Central memory CD8-positive, alpha-beta T cell (primary cell): ENCODE measurements at regions not wholly inside any gene's neighbourhood (a gene's known extent, or its start where the extent isn't known, plus 50 kb on each side); places are given as distances from the start of the nearest gene placed in this dataset.

Experiments used
- ATAC-seq: fragments of 150-1000 bp; cut with Tn5 transposase; replicated peaks from 2 replicates; pipeline ENCODE4 v1.10.0; 2022; ENCODE audit warnings: mild to moderate bottlenecking, moderate FRiP score, moderate number of reproducible peaks; ENCODE audit not compliant: poor library complexity, severe bottlenecking; ENCODE audit errors: extremely low read depth
- DNase-seq, 2 donors: peaks; one replicate each; pipeline ENCODE4 v3.0.0; 2021; ENCODE audit warnings: low spot score in 2 of 2
- H3K27ac Mint-ChIP-seq: one replicate; pipeline ENCODE4 v1.8.0; 2022; ENCODE audit warnings: low read depth, mild to moderate bottlenecking, moderate library complexity, mixed read lengths
- H3K27me3 Mint-ChIP-seq: one replicate; pipeline ENCODE4 v1.8.0; 2022; ENCODE audit warnings: mixed read lengths
- H3K36me3 Mint-ChIP-seq: one replicate; pipeline ENCODE4 v1.8.0; 2022; ENCODE audit warnings: mild to moderate bottlenecking, moderate library complexity, mixed read lengths; ENCODE audit not compliant: insufficient read depth
- H3K4me1 Mint-ChIP-seq: one replicate; pipeline ENCODE4 v1.8.0; 2022; ENCODE audit warnings: mixed read lengths
- H3K4me3 Mint-ChIP-seq: one replicate; pipeline ENCODE4 v1.8.0; 2022; ENCODE audit warnings: mild to moderate bottlenecking, moderate library complexity, mixed read lengths
- H3K9me3 Mint-ChIP-seq: one replicate; pipeline ENCODE4 v1.8.0; 2022; ENCODE audit warnings: mixed read lengths

GRCh38 chr5:96037128-96037527 is 75.5 kb upstream of the ELL2 start:
- Mint-ChIP-seq H3K27me3 (no peaks in the 10 kb centered on the region), H3K36me3 (no peaks in the 10 kb centered on the region), H3K4me3 (no peak overlapping the region), H3K4me1 (no peaks in the 10 kb centered on the region), H3K27ac (no peak overlapping the region), H3K9me3 (peaks cover 5% of the 10 kb centered on the region)
- DNase-seq (no peak), ATAC-seq (no peak)

GRCh38 chr5:96036301-96036700 is 74.7 kb upstream of the ELL2 start:
- H3K27ac Mint-ChIP-seq: no peak overlapping the region
- DNase-seq (no peak), ATAC-seq (no peak)
- no peaks in the 10 kb centered on the region for H3K36me3 Mint-ChIP-seq
- H3K9me3 Mint-ChIP-seq: peaks cover 5% of the 10 kb centered on the region
- no peak overlapping the region for H3K4me3 Mint-ChIP-seq
- no peaks in the 10 kb centered on the region for H3K4me1 Mint-ChIP-seq
- H3K27me3 Mint-ChIP-seq: no peaks in the 10 kb centered on the region

- Mint-ChIP-seq H3K4me1 (no peaks in the 10 kb centered on the region), H3K27ac (no peak overlapping the region), H3K36me3 (no peaks in the 10 kb centered on the region), H3K27me3 (no peaks in the 10 kb centered on the region), H3K4me3 (no peak overlapping the region), H3K9me3 (peaks cover 5% of the 10 kb centered on the region)
- DNase-seq (no peak), ATAC-seq (no peak)
These were observed 74.1 kb upstream of the ELL2 start for GRCh38 chr5:96035796-96036195.

GRCh38 chr5:96033116-96033515 is 71.5 kb upstream of the ELL2 start:
- no peaks in the 10 kb centered on the region for H3K36me3 Mint-ChIP-seq
- no peaks in the 10 kb centered on the region for H3K27me3 Mint-ChIP-seq
- H3K27ac Mint-ChIP-seq: no peak overlapping the region
- H3K4me1 Mint-ChIP-seq: no peaks in the 10 kb centered on the region
- H3K4me3 Mint-ChIP-seq: no peak overlapping the region
- ATAC-seq (no peak), DNase-seq (no peak)
- no peaks in the 10 kb centered on the region for H3K9me3 Mint-ChIP-seq

- Mint-ChIP-seq H3K36me3 (peaks cover 1% of the 10 kb centered on the region), H3K27me3 (no peaks in the 10 kb centered on the region), H3K27ac (no peak overlapping the region), H3K4me1 (no peaks in the 10 kb centered on the region), H3K4me3 (no peak overlapping the region), H3K9me3 (no peaks in the 10 kb centered on the region)
- ATAC-seq (no peak), DNase-seq (no peak)
These were observed 70.2 kb upstream of the ELL2 start for GRCh38 chr5:96031811-96032261.

- peaks cover 2% of the 10 kb centered on the region for H3K36me3 Mint-ChIP-seq
- H3K4me3 Mint-ChIP-seq: no peak overlapping the region
- H3K9me3 Mint-ChIP-seq: no peaks in the 10 kb centered on the region
- H3K4me1 Mint-ChIP-seq: no peaks in the 10 kb centered on the region
- ATAC-seq (no peak), DNase-seq (no peak)
- no peaks in the 10 kb centered on the region for H3K27me3 Mint-ChIP-seq
- H3K27ac Mint-ChIP-seq: no peak overlapping the region
These were observed 69.5 kb upstream of the ELL2 start for GRCh38 chr5:96031180-96031579.

GRCh38 chr5:96026406-96027041 is 64.9 kb upstream of the ELL2 start:
- ATAC-seq: no peak
- Mint-ChIP-seq H3K27ac (no peak overlapping the region), H3K4me1 (no peaks in the 10 kb centered on the region), H3K9me3 (no peaks in the 10 kb centered on the region), H3K36me3 (peaks cover 2% of the 10 kb centered on the region), H3K4me3 (no peak overlapping the region), H3K27me3 (no peaks in the 10 kb centered on the region)
- no peak for DNase-seq

GRCh38 chr5:96024683-96025475 is 63.2 kb upstream of the ELL2 start:
- DNase-seq (no peak), ATAC-seq (no peak)
- H3K27ac Mint-ChIP-seq: no peak overlapping the region
- no peaks in the 10 kb centered on the region for H3K4me1 Mint-ChIP-seq
- no peaks in the 10 kb centered on the region for H3K27me3 Mint-ChIP-seq
- H3K9me3 Mint-ChIP-seq: no peaks in the 10 kb centered on the region
- peaks cover 2% of the 10 kb centered on the region for H3K36me3 Mint-ChIP-seq
- H3K4me3 Mint-ChIP-seq: no peak overlapping the region

GRCh38 chr5:96023518-96023917 is 61.9 kb upstream of the ELL2 start:
- no peaks in the 10 kb centered on the region for H3K9me3 Mint-ChIP-seq
- no peaks in the 10 kb centered on the region for H3K4me1 Mint-ChIP-seq
- H3K4me3 Mint-ChIP-seq: no peak overlapping the region
- H3K27ac Mint-ChIP-seq: no peak overlapping the region
- ATAC-seq: no peak
- H3K27me3 Mint-ChIP-seq: no peaks in the 10 kb centered on the region
- peaks cover 2% of the 10 kb centered on the region for H3K36me3 Mint-ChIP-seq
- DNase-seq: no peak

GRCh38 chr5:96022971-96023370 is 61.3 kb upstream of the ELL2 start:
- no peak for DNase-seq
- Mint-ChIP-seq H3K27ac (no peak overlapping the region), H3K4me3 (no peak overlapping the region), H3K9me3 (no peaks in the 10 kb centered on the region), H3K27me3 (no peaks in the 10 kb centered on the region), H3K36me3 (peaks cover 2% of the 10 kb centered on the region), H3K4me1 (no peaks in the 10 kb centered on the region)
- ATAC-seq: no peak

- ATAC-seq (no peak), DNase-seq (no peak)
- Mint-ChIP-seq H3K27ac (no peak overlapping the region), H3K4me1 (no peaks in the 10 kb centered on the region), H3K9me3 (no peaks in the 10 kb centered on the region), H3K4me3 (no peak overlapping the region), H3K27me3 (no peaks in the 10 kb centered on the region), H3K36me3 (no peaks in the 10 kb centered on the region)
These were observed 56.3 kb upstream of the ELL2 start for GRCh38 chr5:96017951-96018350.

- H3K27ac Mint-ChIP-seq: no peak overlapping the region
- no peaks in the 10 kb centered on the region for H3K9me3 Mint-ChIP-seq
- no peaks in the 10 kb centered on the region for H3K4me1 Mint-ChIP-seq
- H3K4me3 Mint-ChIP-seq: no peak overlapping the region
- no peaks in the 10 kb centered on the region for H3K36me3 Mint-ChIP-seq
- no peaks in the 10 kb centered on the region for H3K27me3 Mint-ChIP-seq
- ATAC-seq (no peak), DNase-seq (no peak)
These were observed 54.6 kb upstream of the ELL2 start for GRCh38 chr5:96016216-96016615.

- ATAC-seq (no peak), DNase-seq (no peak)
- no peaks in the 10 kb centered on the region for H3K4me1 Mint-ChIP-seq
- H3K9me3 Mint-ChIP-seq: no peaks in the 10 kb centered on the region
- H3K36me3 Mint-ChIP-seq: no peaks in the 10 kb centered on the region
- H3K4me3 Mint-ChIP-seq: no peak overlapping the region
- H3K27me3 Mint-ChIP-seq: no peaks in the 10 kb centered on the region
- no peak overlapping the region for H3K27ac Mint-ChIP-seq
These were observed 54.1 kb upstream of the ELL2 start for GRCh38 chr5:96015709-96016108.
